NCI-H82 treated with DMSO at 0.1 percent for 48 hours (cell line): ENCODE measurements at regions not wholly inside any gene's neighbourhood (a gene's known extent, or its start where the extent isn't known, plus 50 kb on each side); places are given as distances from the start of the nearest gene placed in this dataset.

ENCODE experiments used
- DNase-seq: peaks from one replicate; lab custom pipeline; 2025; ENCODE audit not compliant: unreplicated experiment; lab: John Stamatoyannopoulos, UW

DNA sequence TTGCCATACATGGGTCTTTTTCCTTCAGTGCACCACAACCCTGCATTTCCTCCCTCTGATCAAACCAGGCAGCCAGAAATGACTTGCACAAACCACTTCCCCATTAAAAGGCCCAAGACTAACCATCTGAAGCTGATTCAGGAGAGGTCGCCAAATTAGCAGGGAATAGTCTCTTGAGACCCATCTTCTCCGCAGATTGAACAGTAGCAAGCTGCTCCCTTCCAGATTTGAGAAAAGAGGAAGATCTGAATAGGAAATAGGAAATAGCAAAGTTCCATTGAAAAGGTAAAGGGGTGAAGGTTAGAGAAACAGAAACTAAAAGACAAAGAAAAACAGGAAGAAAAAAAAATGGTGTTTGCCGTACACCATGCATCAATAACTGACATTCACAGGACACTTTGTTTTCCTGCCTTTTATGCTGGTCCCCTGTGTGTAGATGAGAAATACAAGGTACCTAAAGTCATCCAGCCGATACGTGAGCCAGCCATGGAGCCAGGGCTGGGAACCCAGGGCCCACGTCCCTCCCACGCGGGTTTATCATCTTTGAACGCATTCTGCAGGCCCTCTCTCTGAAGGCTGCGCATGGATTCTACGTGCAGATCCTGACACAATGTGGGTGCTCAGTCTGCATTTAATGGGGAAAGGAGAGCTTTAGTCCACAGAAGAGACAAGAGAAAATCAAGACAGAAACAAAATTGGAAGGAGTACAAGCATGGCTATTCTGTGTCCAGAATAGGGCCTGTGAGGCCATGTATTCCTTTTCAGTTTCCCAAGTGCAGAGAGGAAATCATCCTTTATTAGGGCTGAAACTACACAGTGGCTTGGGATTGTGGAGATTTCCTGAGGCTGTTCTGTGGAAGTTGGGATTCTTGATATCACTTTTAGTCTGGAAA, 268.4 kb upstream of the NPVF start:
- no peak for DNase-seq

DNA sequence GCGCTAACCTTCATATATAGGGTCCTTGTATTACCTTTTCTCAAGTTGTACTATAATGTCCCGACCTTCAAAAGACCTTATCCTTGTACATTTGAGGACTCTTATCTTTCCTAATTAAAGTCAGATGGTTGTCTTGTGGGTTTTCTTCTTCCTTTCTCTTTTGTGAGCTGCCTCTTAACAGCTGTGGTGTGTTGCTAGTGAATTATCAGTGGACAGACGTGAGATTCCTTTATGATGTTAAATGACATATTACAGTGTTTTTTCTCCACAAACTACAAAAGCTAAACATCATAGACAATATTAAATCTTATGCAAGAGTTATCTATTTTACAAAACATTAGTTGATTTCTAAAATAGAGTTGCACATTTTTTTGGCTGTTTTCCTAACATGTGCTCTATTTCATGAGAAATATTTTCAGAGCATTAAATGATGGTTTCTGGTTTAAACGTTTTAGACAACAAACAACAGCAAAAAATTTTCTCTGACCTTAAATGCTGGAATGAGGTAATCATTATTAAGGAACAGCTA, 272.2 kb upstream of the NPVF start:
- no peak for DNase-seq

DNA sequence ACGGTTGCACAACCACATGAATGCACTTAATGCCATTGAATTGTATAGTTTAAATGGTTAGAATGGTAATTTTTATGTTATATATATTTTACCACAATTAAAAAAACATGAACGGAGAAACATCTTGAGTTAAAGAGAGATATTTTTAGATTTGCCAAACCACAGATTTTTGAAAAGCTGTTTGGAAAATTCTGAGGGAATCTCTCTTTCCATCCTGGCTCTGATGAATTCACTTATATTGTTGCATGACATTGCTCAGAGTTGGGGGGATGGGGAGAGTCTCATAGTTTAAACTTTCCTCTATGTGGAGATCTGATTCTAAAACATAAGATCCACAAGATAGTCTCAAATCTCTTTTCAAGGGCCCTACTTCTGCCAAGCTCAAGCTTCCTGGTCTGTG, 275.0 kb upstream of the NPVF start:
- no peak for DNase-seq

DNA sequence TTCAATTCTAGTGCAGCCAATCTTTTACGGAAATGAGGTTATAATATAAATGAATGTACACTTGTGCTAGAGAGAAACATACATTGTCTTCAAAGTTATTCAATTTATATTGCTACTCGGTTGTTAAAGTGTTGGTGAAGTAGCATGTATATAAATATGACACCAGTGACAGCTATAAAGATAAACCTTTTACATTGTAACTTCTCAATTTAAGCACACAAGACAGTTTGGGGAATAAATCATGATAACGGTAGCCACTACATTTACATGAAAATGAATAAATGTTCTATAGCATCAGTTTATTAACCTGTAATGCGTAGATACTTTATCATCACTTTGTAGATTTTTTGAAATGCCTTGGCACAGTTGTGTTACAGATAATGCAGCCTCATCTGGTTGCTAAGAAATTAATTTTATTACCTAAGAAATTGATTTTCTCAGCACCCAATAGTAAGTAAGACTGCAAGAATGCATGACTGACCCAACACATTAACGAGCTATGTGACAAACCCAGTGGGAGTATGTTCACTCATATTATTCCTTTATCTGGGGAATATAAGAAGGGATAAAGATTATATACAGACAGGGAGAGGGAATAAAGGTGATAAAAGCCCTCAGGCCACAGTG, 283.9 kb upstream of the NPVF start:
- no peak for DNase-seq

DNA sequence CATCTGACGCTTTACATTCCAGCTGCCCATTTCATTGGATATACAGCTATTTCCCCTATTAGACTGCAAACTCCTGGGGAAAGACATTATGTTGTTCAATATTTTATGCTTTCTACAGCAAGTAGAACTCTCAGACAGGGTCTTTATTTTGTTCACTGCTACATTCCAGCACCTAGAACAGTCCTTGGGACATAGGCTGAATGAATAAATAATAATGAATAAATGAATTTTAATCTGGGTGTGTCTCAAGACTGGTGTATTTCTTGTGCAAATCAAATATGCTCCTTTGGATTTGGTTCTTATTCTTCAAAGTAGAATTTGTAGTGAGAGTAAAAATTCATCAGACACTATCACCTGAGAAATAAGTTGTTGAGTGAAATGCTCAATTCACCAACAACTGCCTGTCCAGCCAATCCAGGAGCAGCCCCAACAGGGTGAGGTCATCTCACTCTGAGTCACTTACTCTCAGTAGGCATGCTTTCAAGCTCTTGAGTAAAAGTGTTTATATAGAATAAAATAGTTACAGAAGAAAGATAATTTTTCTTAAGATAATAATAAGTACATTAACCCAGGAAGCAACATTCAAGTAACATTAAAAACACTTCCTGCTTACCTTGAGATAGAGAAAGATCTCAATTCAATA, 287.5 kb upstream of the NPVF start:
- DNase-seq: no peak

DNA sequence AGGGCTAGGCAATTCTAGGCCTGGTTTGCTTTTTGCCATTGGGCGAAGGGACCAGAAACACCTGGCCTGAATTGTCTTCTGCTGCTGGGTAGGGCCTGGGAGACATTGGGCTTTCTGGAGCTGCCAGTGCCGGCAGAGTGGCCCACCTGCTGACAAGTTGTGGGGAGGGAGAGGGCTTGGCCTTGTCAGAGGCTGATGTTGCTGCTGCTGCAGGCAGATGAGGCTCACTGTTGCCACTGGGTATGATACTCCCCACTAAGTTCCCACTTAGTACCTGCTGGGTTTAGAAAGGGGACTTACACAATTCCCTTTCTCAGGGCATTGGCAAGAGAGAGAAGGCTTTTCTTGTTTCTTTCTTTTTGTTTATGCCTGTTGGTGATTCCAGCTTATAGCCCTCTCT, 289.6 kb upstream of the NPVF start:
- no peak for DNase-seq

DNA sequence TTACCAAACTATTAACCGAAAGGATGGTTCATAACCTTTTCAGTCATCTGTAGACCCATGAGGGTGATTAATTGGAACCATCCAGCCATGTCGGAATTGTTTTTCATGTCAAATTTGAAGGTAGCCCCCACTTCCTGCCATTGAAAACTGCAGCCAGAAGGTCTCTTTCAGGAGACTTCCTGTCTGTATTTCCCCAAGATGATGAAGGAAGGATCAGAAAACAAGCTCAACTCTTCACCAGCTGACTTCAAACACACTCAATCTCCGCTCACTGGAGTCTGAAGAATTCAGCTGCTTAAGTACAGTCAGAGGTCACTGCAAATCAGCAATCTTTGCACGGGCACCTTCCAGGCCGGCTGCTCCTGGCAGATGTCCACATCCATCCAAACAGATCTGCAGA, 291.7 kb upstream of the NPVF start:
- DNase-seq: no peak

DNA sequence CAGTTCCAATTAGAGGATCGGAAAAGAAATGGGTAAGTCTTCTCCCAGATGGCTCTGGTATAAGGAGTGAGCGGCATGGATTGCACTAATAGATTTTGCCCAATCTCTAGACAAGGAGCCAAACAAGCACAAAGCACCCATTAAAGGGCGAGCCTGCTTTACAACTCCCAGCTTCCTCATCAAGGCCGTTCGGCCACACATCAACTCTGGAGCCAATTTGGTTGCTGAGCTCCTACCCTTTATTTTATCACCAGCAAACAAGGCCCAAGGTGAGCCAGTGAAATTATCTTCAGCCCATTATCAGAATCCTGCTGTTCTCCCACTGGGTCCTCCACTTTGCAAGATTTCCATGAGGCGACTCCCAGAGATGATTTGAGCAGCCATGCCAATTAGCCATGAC, 292.2 kb upstream of the NPVF start:
- no peak for DNase-seq

DNA sequence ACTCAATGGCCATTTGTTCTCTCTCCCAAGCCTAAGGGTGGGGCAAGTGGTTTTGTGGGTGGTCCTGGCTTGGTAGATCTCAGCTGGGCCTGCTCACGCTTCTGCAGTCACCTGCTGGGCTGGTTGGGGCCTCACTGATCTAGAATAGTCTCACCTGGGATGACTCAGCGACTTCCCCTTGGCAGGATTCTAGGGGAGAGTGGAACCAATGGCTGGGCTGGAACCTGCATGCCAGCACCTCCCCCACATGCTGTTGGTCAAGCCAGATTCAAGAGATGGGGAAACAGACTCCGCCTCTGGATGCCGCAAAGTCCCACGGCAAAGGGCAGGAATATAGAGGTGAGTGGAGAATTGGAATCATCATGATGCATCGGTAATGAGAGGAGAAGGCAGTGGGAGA, 292.9 kb upstream of the NPVF start:
- no peak for DNase-seq

DNA sequence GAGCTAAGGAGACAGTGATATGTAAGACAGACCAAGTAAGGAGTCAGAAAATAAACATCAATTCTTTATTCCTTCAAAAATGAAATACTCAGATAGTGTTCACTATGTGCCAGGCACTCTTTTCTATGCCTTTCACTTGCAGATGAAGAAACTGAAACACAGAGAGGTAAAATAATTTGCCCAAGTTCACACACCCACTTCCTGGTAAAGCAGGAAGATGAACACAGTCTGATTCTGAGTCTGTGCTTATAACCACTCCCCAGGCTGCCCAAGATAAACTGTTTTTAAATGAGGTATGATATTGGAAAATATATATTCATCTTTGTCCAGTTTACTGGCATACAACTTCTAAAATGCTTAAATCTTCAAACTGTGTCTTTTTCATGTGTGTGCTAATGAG, 294.4 kb upstream of the NPVF start:
- no peak for DNase-seq

DNA sequence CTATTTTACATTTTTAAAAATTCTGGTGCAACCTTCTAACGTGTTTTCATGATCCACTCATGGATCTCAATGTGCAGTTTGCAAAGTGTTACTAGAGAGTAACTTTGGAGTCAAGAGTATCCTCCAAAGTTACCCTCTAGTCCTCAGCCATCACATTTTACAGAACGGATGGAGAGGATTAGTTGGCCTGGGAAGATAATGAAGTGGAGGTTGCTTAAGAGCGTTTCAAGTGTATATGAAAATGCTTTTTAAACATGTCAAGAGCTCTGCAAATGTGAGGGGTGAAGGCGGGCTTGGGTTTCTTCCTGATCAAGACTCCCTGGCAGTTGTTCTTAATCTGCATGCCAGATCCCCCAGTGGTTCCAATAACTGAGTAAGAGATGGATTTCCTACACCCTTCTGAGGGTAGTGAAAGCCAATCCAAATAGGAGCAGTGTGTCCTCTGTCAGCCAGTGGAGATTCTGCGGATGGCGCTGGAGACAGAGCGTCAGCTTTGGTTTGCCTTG, 299.4 kb upstream of the NPVF start:
- DNase-seq: no peak

DNA sequence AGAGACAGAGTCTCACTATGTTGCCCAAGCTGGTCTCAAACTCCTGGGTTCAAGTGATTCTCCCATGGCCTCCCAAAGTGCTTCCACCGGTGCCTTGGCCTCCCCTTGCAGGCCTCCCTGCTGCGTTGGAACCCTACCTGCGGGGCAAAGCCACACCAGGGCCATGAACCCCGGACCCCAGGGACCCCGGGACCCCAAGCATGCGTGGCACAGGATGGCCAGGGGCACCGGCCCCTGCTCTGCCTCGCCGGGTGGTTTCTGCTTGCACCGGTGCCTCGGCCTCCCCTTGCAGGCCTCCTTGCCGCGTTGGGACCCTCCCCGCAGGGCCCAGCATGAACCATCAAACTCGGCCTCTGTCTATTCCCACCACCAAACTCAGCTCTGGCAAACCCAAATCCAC, 301.0 kb upstream of the NPVF start:
- DNase-seq: no peak

DNA sequence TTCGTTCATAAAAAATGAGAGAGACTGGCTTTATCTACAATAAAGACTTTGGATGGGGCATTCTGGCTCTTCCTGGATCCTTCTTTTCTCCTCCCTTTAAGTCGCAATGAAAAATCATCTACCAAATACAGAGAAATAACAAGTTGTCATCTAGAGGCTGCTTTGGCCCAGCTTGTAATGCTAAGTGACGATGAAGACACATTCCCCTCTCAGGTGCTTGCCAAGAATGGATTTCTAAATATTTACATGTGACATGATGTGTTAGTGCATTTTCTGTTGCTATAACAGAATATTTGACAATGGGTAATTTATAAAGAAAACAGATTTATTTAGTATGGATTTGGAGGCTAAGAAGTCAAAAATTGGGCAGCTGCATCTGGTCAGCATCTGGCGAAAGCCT, 308.6 kb upstream of the NPVF start:
- no peak for DNase-seq

DNA sequence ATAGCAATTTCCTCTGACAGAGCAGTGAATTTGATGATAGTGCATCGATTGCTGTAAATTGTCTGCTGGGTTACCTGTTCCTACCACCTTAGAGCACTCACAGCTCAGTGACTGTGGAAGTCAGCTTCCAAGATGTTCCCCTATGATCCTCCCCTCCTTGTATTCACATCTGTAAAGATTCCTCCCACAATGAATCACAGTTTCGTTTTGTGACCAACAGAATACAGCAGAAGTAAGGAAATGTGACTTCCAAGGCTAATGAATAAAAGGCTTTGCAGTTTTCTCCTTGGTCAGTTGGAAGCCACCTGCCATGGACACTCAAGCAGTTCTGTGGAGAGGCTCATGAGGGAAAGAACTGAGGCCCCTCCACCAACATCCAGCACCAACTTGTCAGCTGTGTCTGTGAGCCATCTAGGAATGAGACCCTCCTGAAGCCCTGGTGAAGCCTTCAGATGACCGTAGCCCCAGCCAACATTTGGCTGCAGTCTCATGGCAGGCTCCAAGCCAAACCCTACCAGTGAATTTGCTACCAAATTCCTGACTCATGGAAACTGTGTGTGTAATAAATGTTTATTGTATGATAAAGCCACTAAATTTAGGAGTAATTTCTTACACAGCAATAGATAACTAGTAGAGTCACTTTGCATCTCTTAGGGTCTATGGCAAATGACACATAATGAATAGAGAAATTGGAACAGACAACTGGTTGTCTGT, 309.5 kb upstream of the NPVF start:
- DNase-seq: no peak

DNA sequence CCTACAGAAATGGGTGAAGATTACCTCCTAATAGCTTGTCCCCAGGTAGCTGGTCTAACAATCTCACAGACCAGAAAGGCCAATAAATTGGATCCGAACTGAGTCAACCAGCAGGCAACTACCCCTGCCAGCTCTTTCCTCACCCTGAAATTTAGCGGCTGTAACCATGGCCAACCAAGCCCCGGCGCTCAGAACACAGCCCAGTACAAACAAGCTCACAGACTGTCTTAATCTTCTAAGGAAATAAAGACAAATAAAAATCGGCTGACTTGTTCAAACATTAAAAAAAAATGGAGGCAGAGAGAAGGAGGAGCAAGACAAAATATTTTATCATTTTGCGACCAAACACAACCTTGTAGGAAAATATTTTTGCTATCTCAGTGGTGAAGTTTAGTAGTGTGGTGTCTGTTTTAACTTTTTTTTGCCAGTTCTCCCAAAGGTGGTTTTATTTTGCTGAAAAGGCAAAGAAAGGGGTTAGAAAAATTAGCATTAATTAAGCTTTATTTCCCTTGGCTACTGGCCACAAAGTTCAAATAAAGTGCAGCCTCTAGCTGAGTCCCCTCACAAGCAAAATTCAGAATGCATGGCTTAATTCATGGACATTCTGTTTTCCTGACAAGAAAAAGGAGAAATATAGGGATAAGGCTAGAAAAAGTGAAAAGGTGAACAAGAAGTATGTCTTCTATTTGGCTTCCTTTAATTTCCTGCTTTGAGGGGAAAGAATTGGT, 313.0 kb upstream of the NPVF start:
- no peak for DNase-seq

DNA sequence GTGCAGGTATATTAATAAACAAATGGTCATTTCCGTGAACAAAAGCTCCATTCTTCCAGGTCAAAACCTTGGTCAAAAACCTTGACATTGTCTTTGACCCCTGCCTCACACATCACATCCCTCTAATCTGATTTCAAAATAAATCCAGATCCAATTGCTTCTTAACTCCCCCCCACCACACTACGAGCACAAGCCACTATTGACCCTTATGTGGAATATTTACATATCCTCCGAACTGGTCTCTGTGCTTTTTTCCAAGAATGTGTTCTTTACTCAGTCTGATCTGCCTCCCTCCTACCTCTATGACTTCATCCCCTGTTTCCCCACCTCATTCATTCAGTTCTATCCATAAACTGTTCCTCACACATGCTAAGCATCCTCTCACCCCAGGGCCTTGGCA, 313.6 kb upstream of the NPVF start:
- DNase-seq: no peak

DNA sequence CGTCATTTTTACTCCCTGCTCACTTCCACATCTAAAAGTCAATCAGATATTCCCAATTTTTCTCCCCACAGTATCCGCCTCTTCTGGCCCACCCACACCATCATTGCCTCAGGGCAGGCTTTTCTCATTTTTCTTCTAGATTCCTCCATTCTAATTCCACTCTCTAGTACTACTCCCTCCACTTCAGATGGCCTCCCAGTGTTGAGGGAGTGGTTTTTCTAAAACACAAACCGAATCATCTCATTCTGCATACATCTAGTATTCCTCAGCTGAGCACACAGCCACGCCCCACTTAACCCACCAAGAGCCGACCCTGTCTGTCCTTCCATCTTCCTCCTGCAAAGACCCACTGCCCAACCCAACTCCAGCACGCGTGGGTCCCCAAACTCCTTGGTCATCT, 314.9 kb upstream of the NPVF start:
- DNase-seq: no peak

DNA sequence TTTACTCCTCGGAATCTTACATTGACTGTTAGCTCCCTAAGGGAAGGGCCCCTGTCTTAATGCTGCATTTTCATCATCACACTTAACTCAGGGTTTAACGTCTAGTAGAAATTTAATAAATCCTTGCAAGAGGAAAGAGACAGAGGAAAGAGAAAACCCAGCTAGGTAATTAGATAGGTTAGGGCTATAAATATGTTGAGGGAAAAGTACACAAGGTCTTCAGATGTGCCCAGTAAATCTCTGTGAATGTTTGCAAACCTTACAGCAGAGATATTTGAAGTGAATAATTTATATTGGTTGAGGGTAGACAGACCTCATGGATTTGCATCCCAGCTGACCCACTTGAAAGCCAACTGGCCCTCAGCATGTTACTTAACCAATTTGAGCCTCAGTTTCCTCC, 315.5 kb upstream of the NPVF start:
- no peak for DNase-seq

DNA sequence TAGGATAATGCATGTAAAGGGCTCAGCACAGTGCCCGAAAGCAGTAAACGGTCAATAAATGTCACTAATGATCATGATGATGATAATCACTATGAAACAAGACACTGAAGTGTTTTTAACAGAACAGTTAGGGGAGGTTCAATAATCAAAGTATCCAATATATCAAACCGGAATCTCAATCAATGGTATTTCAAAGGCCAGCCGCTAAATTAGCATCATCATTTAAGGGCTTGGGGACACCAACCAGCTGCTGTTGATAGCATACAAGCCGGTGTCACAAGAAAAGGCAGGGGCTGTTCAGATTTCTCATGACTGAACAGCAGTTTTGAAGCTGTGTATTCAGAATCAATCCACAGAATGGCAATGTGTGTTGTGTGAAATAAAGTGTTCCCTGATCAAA, 316.0 kb upstream of the NPVF start:
- no peak for DNase-seq

DNA sequence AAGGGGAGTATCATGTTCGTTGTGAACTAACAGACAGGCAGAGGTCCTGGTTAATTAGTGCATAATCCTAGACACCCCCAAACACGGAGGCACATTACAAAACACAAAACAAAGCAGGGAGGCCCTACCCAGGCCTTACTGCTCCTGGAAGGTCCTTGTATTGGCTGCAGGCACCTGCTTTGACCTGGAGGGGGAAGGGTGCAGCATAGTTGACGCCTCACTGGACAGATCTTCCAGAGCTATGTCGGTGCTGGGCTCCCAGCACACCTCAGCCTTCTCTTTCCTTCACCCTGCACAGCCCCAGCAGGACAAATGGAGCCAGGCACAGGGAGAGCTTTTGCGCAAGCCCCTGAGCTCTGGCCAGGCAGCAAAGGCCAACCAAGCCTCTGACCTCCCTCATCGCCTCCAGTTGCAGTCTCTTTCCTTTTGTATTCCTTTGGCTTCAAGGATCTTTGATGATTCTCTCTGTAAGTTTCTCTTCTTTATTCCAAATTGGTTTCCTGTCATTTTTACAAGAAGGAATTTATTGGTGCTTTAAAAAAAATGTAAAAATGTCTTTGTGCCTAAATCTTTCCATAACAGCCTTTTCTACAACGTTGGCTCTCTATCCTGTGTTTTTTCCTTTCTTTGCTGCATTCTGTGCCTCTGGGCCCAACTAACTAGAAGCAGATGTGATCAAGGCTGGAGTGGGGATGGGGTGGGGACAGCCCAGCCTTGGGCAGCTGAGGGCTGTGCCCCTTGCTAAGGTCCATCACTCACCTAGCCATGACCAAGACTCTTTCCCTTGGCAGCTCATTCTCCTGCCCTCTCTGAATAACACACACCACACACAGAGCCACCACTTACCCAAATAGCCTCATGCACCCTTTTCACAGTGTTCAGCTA, 317.1 kb upstream of the NPVF start:
- no peak for DNase-seq
